ENCODE measurements at regions not wholly inside any gene's neighbourhood (a gene's known extent, or its start where the extent isn't known, plus 50 kb on each side); places are given as distances from the start of the nearest gene placed in this dataset.

GRCh38 chr11:92787638-92788037 is 181.8 kb upstream of the MTNR1B start:
- H3K36me3 ChIP-seq: no peaks in the 10 kb centered on the region
- no peak for TF ChIP-seq CTCF (IDR thresholded peaks at IDR 0.05)
- H3K9me3 ChIP-seq: no peaks in the 10 kb centered on the region
- no peaks in the 10 kb centered on the region for H3K27me3 ChIP-seq
- no peak for DNase-seq (ENCODE audit: low spot score)
- H3K4me3 ChIP-seq: no peak overlapping the region
- H3K4me1 ChIP-seq: no peaks in the 10 kb centered on the region
- no peak overlapping the region for H3K27ac ChIP-seq

GRCh38 chr11:92789761-92790160 is 179.7 kb upstream of the MTNR1B start:
- no peak for DNase-seq (ENCODE audit: low spot score)
- Histone ChIP-seq H3K36me3 (no peaks in the 10 kb centered on the region), H3K9me3 (no peaks in the 10 kb centered on the region), H3K27ac (no peak overlapping the region), H3K27me3 (no peaks in the 10 kb centered on the region), H3K4me1 (no peaks in the 10 kb centered on the region), H3K4me3 (no peak overlapping the region)
- no peak for TF ChIP-seq CTCF (IDR thresholded peaks at IDR 0.05)

- TF ChIP-seq CTCF (IDR thresholded peaks at IDR 0.05): no peak
- H3K4me3 ChIP-seq: no peak overlapping the region
- H3K36me3 ChIP-seq: no peaks in the 10 kb centered on the region
- DNase-seq (ENCODE audit: low spot score): no peak
- no peaks in the 10 kb centered on the region for H3K27me3 ChIP-seq
- H3K9me3 ChIP-seq: no peaks in the 10 kb centered on the region
- H3K27ac ChIP-seq: no peak overlapping the region
- no peaks in the 10 kb centered on the region for H3K4me1 ChIP-seq
Measured at GRCh38 chr11:92790366-92790765, 179.1 kb upstream of the MTNR1B start.

GRCh38 chr11:92790926-92791616 is 178.4 kb upstream of the MTNR1B start:
- no peaks in the 10 kb centered on the region for H3K27me3 ChIP-seq
- no peaks in the 10 kb centered on the region for H3K36me3 ChIP-seq
- no peak overlapping the region for H3K4me3 ChIP-seq
- H3K27ac ChIP-seq: no peak overlapping the region
- no peak for TF ChIP-seq CTCF (IDR thresholded peaks at IDR 0.05)
- no peak for DNase-seq (ENCODE audit: low spot score)
- H3K9me3 ChIP-seq: no peaks in the 10 kb centered on the region
- no peaks in the 10 kb centered on the region for H3K4me1 ChIP-seq

- H3K4me3 ChIP-seq: no peak overlapping the region
- H3K4me1 ChIP-seq: no peaks in the 10 kb centered on the region
- no peak for TF ChIP-seq CTCF (IDR thresholded peaks at IDR 0.05)
- no peaks in the 10 kb centered on the region for H3K27me3 ChIP-seq
- no peaks in the 10 kb centered on the region for H3K9me3 ChIP-seq
- no peak overlapping the region for H3K27ac ChIP-seq
- DNase-seq (ENCODE audit: low spot score): no peak
- H3K36me3 ChIP-seq: no peaks in the 10 kb centered on the region
Measured at GRCh38 chr11:92791886-92792285, 177.6 kb upstream of the MTNR1B start.

- no peak for DNase-seq (ENCODE audit: low spot score)
- no peaks in the 10 kb centered on the region for H3K27me3 ChIP-seq
- no peaks in the 10 kb centered on the region for H3K9me3 ChIP-seq
- no peak overlapping the region for H3K27ac ChIP-seq
- no peak for TF ChIP-seq CTCF (IDR thresholded peaks at IDR 0.05)
- H3K4me3 ChIP-seq: no peak overlapping the region
- H3K4me1 ChIP-seq: no peaks in the 10 kb centered on the region
- no peaks in the 10 kb centered on the region for H3K36me3 ChIP-seq
Measured at GRCh38 chr11:92793189-92793588, 176.3 kb upstream of the MTNR1B start.

Measured in right atrium auricular region (tissue), 2 donors.